Kidney (tissue), 13 donors: ENCODE measurements at regions not wholly inside any gene's neighbourhood (a gene's known extent, or its start where the extent isn't known, plus 50 kb on each side); places are given as distances from the start of the nearest gene placed in this dataset.

Experiments
- DNase-seq, 5 donors: peaks; one replicate each; pipeline ENCODE4 v3.0.0-alpha.2; 2013 to 2020
- FAIRE-seq: peaks from 2 replicates; lab custom pipeline; 2012; peaks lifted over from hg19 to GRCh38; lab: Jason Lieb, UNC
- H3K27ac ChIP-seq, 2 donors: one replicate each; pipeline ENCODE4 v1.7.0; 2013; ENCODE audit warnings: low read depth in 2 of 2, low read length in 2 of 2, inconsistent platforms in 1 of 2
- H3K27me3 ChIP-seq: one replicate; pipeline ENCODE4 v1.7.1; 2013; ENCODE audit warnings: low read length, inconsistent platforms; ENCODE audit not compliant: control insufficient read depth, insufficient read depth
- H3K36me3 ChIP-seq, 3 donors: one replicate each; pipeline versions ENCODE4 v1.7.0 to v1.7.1; 2013; ENCODE audit warnings: low read length in 3 of 3, control low read depth in 1 of 3, inconsistent platforms in 1 of 3; ENCODE audit not compliant: insufficient read depth in 3 of 3, control insufficient read depth in 2 of 3
- H3K4me1 ChIP-seq, 3 donors: one replicate each; pipeline versions ENCODE4 v1.7.0 to v1.7.1; 2013; ENCODE audit warnings: low read length in 3 of 3, inconsistent platforms in 1 of 3, low read depth in 1 of 3; ENCODE audit not compliant: control insufficient read depth in 2 of 3, insufficient read depth in 2 of 3
- H3K4me3 ChIP-seq, 3 donors: one replicate each; pipeline versions ENCODE4 v1.7.0 to v1.8.1; 2013; ENCODE audit warnings: low read length in 3 of 3, control low read depth in 1 of 3, inconsistent platforms in 1 of 3
- H3K9ac ChIP-seq, 3 donors: one replicate each; pipeline versions ENCODE4 v1.7.0 to v1.7.1; 2013; ENCODE audit warnings: low read length in 3 of 3, control low read depth in 1 of 3, inconsistent platforms in 1 of 3
- H3K9me3 ChIP-seq, 3 donors: one replicate each; pipeline versions ENCODE4 v1.7.0 to v1.7.1; 2013; ENCODE audit warnings: low read length in 3 of 3, control low read depth in 1 of 3, inconsistent platforms in 1 of 3; ENCODE audit not compliant: control insufficient read depth in 2 of 3, insufficient read depth in 1 of 3
- intact Hi-C: fragments of 100-400 bp; cut with DNase I; formaldehyde crosslinking; loops from one replicate; pipeline ENCODE4 v1.11.1; 2022
- TF ChIP-seq, protein P1 (sequence below): IDR thresholded peaks from 3 replicates; pipeline ENCODE4 v1.5.1; 2012; ENCODE audit warnings: mild to moderate bottlenecking, moderate library complexity, borderline replicate concordance; ENCODE audit not compliant: insufficient read depth; ENCODE audit errors: extremely low read depth
- donor health status: control.
- donor health status: control.
- donor health status: control.
- donor health status: control.
- donor health status: control.
- donor health status: DM: yes; HTN: yes; CAD: no.
- donor health status: Normal renal cell carcinoma (clear cell type).

- Histone ChIP-seq H3K27me3 (no peaks in the 10 kb centered on the region), H3K4me3 (no peak overlapping the region), H3K4me1 (no peaks in the 10 kb centered on the region), H3K36me3 (no peaks in the 10 kb centered on the region), H3K27ac (no peak overlapping the region), H3K9ac (no peak overlapping the region), H3K9me3 (peaks cover 0 to 17% (median 2%) of the 10 kb centered on the region in 3 donors)
- DNase-seq (no peak), FAIRE-seq (no peak)
- intact Hi-C loops = no loop called here
- TF ChIP-seq, protein P1, sequence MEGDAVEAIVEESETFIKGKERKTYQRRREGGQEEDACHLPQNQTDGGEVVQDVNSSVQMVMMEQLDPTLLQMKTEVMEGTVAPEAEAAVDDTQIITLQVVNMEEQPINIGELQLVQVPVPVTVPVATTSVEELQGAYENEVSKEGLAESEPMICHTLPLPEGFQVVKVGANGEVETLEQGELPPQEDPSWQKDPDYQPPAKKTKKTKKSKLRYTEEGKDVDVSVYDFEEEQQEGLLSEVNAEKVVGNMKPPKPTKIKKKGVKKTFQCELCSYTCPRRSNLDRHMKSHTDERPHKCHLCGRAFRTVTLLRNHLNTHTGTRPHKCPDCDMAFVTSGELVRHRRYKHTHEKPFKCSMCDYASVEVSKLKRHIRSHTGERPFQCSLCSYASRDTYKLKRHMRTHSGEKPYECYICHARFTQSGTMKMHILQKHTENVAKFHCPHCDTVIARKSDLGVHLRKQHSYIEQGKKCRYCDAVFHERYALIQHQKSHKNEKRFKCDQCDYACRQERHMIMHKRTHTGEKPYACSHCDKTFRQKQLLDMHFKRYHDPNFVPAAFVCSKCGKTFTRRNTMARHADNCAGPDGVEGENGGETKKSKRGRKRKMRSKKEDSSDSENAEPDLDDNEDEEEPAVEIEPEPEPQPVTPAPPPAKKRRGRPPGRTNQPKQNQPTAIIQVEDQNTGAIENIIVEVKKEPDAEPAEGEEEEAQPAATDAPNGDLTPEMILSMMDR = no peak
Observed at GRCh38 chr16:62678796-62679195, 642.6 kb upstream of the CDH8 start.

GRCh38 chr16:62676306-62676705 is 640.1 kb upstream of the CDH8 start:
- DNase-seq (no peak), FAIRE-seq (no peak)
- no peak overlapping the region for H3K27ac ChIP-seq
- intact Hi-C loops = no loop called here
- H3K27me3 ChIP-seq = no peaks in the 10 kb centered on the region
- TF ChIP-seq, protein P1 = no peak
- H3K4me1 ChIP-seq = no peaks in the 10 kb centered on the region
- H3K4me3 ChIP-seq = no peak overlapping the region
- no peaks in the 10 kb centered on the region for H3K36me3 ChIP-seq
- H3K9ac ChIP-seq = no peak overlapping the region
- H3K9me3 ChIP-seq = peaks cover 0 to 17% (median 2%) of the 10 kb centered on the region in 3 donors

DNA sequence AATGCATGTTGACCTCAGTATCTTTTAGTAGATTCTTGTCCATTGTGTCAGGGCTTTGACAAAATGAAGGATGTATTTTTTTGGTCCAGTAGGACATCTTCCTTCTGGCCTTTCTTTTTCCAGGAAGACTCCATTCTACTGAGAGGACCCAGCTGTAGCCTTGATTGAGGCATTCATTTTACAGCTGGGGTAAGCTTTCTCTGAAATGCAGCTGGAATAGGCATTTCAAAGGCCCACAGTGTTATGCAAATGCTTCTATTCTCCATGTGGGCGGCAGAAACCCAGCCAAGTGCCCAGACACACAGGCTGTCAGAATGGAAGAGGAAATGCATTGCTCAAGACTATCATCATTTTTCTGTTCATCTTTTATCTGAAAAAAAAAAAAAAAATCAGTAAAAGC is 629.0 kb upstream of the CDH8 start:
- Histone ChIP-seq H3K4me1 (no peaks in the 10 kb centered on the region), H3K9ac (no peak overlapping the region), H3K36me3 (no peaks in the 10 kb centered on the region), H3K9me3 (no peaks in the 10 kb centered on the region), H3K27ac (no peak overlapping the region), H3K4me3 (no peak overlapping the region), H3K27me3 (no peaks in the 10 kb centered on the region)
- TF ChIP-seq, protein P1 = no peak
- intact Hi-C loops = no loop called here
- no peak for FAIRE-seq
- peak in 2 of 5 donors; percentile 11 to 19 for DNase-seq

GRCh38 chr16:62664566-62664965 is 628.3 kb upstream of the CDH8 start:
- no peak for FAIRE-seq
- Histone ChIP-seq H3K27ac (no peak overlapping the region), H3K36me3 (no peaks in the 10 kb centered on the region), H3K9me3 (no peaks in the 10 kb centered on the region), H3K9ac (no peak overlapping the region), H3K27me3 (no peaks in the 10 kb centered on the region), H3K4me3 (no peak overlapping the region), H3K4me1 (no peaks in the 10 kb centered on the region)
- TF ChIP-seq, protein P1 = no peak
- intact Hi-C loops = no loop called here
- DNase-seq = no peak
